ENCODE measurements at regions not wholly inside any gene's neighbourhood (a gene's known extent, or its start where the extent isn't known, plus 50 kb on each side); places are given as distances from the start of the nearest gene placed in this dataset.

DNA sequence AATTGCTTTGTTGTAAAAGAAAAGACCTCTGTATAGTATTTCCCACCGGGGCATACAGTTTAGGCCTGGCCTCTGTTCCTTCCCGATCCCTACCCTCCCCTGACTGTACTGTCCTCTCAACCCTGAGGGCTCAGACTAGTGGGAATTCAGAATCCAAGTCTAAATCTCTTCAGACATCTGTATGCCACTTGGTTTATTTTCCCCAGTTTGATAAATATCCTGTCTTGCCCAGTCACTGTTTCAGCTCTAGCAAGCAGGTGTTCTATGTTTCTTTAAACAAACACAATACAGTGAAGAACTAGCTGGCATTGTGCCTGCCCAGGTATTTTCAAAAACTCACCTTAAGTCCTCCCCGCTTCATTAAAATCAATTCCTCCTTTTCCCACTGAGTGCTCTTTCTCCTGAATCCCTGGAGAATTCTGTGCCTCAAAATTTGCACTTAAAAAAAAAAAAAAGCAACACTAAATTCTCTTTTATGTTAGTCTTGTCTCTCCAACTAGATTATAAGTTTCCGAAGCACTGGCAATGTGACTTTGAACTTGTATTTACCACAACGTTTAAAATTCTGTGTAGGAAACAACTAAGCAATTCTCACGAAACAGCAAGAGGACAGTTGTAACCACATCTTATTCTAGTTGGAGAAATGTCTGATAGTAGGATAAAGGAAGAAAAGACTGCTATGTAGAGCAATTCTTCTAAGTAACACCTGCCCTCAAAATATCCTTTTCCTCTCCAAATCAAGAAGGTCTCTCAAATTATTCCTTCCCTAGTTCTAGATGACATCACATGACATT, 112.0 kb upstream of the CARMIL1 start:
- DNase-seq: no peak

DNA sequence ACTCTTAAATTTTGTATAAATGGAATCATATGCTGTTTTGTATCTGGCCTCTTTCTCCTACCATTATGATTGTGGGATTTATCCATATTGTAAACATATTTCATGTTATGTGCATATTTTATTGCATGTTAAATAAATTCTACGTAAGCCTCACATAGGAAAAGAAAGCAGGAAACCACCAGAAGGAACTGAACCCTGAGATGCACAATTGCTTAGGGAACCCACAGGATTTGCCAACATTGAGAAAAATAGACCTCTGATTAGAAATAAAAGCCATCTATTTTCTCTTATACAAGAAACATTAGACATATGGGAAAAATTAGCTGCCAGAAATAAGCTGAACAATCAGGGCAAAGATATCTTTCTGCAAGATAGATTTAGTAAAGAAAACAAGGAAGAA, 111.2 kb upstream of the CARMIL1 start:
- DNase-seq: no peak

DNA sequence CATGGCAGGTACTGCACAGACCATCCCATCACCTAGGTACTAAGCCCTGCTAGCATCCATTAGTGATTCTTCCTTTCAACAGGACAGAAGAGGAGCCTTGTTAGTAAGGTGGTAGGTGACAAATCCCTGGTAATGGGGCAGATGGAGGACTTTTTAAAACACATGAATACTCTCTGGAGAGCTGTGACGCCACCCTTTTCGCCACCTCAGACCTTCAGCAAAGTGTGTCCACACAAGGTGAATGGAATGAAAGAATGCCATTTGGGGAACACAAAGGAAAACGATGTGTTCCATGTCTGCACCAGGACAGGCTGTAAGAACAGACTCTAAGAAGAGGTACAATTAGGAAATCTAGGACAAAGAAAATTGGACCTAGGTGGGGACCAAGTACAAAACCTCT, 110.5 kb upstream of the CARMIL1 start:
- DNase-seq: no peak

DNA sequence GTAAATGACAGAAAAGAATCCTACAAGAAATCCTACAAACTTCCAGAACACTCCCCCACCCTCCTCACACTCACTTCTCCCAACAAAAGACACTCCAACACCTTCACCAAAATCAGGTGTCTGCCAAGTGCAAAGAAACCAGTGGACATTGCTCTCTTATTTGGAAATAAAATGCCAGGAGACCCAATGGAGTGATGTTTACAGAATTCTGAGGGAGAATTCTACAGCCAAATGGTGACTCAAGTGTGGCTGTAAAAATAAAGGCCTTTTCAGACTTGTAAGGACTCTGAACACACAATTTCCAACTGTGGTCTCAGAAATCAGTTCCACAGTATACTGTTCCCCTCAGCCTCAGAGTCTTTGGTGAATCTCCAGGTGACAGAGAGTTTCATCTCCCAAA, 109.6 kb upstream of the CARMIL1 start:
- DNase-seq: no peak

GRCh38 chr6:25169961-25170360, 109.2 kb upstream of the CARMIL1 start:
- DNase-seq: no peak

- no peak for DNase-seq
Measured at GRCh38 chr6:25170640-25171039, 108.5 kb upstream of the CARMIL1 start.

- DNase-seq: no peak
Measured at GRCh38 chr6:25171301-25171700, 107.9 kb upstream of the CARMIL1 start.

GRCh38 chr6:25172819-25173218, 106.4 kb upstream of the CARMIL1 start:
- no peak for DNase-seq

DNA sequence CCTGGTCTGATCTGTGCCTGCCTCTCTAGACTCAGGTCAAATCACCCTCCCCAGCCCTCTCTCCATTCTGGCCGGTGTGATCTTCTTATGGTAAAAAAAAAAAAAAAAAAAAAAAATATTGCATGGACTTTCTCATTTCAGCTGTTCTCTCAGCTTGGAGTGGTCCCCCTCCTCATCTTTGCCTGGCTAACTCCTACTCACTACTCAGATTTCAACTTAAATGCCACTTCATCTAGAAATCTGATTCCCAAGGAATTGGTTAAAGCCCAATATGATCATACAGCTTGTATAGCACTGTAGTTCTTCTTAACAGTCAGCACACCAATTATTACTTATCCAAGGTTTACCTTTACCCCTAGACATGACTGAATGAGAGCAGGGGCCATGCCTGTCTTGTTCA, 105.9 kb upstream of the CARMIL1 start:
- no peak for DNase-seq

DNA sequence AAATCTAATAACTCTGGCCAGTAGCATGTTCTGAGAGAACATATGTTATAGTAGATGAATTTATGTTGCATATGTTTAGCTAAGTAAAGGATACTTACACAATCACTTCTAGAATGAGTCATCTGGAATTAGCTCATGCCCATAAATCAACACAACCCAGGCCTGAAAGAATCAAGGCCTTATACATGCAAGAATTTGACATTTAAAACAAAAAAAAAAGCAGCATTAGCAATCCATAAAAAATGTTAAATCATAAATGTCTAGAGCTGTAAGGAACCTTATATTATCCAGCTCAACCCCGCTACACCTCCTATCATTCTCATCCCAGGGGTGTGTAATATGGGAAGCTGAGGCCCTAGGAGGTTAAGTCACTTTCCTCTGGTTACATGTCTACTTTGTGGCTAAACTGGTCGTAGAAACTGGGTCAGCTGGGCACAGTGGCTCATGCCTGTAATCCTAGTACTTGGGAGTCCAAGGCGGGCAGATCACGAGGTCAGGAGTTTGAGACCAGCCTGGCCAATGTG, 105.2 kb upstream of the CARMIL1 start:
- peak in 1 of 2 experiments; percentile 19 for DNase-seq

DNA sequence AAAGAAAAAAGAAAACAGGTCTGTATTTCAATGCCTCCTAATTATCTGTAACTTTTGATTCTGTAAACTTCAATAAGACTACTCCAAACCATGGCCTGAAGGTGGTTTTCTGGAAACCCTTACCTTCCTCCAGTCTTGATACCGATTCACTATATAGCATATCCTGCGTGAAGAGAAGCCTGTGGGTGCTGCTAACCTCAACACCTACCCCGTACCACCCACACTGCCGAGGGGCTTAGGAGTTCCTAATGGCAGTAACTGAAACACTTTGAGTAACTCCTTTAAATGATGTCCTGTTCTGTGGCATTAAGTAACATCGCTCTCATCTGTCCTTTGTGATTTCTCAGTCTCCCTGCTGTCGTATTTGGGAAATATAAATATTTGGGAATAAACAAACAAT, 104.5 kb upstream of the CARMIL1 start:
- DNase-seq: no peak

GRCh38 chr6:25175196-25175595, 104.0 kb upstream of the CARMIL1 start:
- no peak for DNase-seq

DNA sequence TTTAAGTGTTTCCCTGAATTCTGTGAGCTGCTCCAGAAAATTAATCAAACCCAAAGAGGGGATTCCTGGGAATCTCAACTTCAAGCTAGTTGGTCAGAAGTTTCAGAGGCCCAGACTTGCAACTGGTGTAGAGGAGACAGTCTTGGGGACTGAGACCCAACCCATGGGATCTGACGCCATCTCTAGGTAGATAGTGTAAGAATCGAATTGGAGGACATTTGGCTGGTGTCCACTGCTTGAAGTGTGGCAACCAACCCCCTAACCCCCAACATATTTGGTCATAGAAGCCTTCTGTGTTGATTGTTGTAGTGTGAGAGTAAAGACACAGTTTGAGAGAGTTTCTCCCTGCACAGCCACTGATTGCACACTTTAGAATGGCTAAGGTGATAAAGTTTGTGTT, 103.5 kb upstream of the CARMIL1 start:
- no peak for DNase-seq

- DNase-seq: no peak
Measured at GRCh38 chr6:25176466-25176865, 102.7 kb upstream of the CARMIL1 start.

DNA sequence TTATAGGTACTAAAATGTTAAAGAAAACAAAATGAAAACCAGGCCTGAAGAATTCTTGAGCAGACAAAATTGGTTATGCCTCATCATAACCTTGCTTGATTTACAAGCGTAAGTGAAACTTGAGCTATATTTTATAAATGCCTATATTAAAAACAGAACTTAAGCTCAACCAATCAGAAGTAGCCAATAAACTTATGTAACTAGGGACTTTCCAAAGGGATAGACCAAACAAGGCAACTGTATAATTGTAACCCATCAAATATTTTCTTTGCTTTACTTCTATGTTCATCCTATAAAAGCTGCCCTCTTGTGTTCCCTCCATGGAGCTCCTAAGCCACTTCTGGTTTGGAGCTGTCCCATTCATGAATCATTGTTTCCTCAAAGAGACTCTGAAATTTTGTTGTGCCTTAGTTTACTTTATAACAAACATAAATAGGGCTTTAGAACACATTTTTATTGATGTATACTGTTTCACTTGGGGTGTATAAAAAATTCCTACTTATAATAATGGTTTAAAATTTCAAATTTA, 101.6 kb upstream of the CARMIL1 start:
- DNase-seq: no peak

DNA sequence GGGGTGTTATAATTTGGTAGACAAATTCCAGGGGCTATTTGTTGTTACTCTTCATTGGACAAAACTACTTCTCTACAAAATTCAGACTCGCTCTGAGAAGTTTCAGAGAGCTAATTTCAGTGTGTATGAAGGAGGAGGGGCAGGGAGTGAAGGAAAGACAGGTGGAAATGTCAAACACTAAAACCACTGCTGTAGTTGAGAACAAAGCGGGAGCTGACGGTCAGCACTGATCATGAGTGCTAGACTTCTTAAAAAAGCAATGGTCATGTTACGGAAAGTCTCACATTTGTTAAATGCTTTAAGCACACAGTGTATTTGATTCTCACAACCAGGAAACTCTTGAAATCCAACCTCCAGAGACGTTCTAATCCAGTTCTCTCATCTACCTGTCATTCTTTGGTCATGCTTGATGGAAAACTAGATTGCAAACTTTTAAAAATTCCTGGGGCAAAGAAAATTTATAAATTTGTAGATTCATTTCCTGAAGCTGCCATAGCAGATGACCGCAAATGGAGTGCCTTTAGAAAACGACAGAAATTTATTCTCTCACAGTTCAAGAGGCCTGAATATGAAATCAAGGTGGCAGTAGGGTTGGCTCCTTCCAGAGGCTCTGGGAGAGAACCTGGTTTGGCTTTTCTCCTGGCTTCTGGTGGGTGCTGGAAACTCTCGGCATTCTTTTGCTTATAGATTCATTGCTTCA, 100.7 kb upstream of the CARMIL1 start:
- no peak for DNase-seq

DNA sequence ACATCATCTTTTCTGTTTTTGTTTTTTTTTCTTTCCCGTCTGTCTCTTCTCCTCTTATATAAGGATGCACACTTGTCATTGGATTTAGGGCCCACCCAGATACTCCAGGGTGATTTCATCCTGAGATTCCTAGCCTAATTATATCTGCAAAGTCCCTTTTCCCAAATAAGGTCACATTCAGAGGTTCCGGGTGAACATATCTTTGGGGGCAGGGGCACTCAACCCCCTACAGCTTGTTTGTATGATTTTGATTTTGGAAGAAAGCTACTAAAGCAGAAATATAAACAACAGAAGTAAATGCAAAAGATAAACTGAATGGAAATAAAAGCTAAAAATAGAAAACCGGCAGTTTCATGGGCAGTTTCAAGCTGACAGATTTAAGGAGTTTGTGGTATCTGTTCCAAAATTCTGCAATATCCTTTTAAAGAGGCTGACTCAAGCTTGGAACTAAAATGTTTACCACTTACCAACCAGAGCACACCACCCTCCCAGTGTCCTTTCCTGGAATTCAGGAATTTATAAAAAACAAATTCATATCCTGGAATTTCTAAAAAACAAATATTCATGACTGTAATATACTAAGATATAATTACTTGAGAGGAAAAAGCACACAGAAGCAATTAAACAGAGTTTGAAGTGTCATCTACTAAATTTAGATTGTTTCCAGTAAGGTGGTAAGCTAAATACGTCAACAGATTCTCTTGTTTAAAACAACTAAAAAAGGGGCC, 100.0 kb upstream of the CARMIL1 start:
- DNase-seq: no peak

DNA sequence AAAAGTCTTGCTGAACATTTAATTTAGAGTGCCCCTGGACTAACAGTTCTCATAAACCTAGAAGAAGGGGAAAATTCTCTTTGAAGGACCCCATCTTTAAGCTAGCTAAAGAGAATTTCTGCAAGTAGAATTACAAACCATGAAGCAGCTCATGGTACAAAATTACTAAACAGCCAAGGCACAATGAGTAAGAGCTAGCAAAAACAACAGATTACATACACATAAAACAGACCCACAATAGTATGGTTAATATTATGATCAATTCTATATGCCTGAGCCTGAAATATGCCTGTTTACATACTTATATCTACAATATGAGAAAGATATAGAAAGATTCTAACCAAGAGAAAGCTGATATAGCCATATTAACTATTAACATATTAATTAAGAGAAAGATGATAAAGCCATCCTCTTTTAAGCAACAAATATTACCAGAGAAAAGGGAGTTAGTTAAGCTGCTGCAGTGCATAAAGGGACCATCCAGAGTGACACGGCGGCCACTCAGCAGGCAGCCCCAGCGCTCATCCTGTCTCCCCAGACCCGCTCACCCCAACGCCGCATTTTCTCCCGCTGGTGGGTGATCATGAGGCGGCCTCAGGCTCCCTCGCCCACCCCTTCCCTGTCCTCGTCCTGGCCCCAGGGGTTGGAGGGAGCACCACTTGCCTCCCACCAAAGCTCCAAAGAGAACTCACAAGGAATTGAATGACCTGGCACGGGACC, 98.4 kb upstream of the CARMIL1 start:
- no peak for DNase-seq

GRCh38 chr6:25181350-25181724, 97.8 kb upstream of the CARMIL1 start:
- DNase-seq: no peak

- DNase-seq: no peak
Measured at GRCh38 chr6:25181923-25182322, 97.3 kb upstream of the CARMIL1 start.

GRCh38 chr6:25186919-25187318, 92.3 kb upstream of the CARMIL1 start:
- no peak for DNase-seq

- no peak for DNase-seq
Measured at GRCh38 chr6:25188232-25188631, 90.9 kb upstream of the CARMIL1 start.

Data from NCI-H446 (cell line).